ENCODE measurements at regions not wholly inside any gene's neighbourhood (a gene's known extent, or its start where the extent isn't known, plus 50 kb on each side); places are given as distances from the start of the nearest gene placed in this dataset.

DNA sequence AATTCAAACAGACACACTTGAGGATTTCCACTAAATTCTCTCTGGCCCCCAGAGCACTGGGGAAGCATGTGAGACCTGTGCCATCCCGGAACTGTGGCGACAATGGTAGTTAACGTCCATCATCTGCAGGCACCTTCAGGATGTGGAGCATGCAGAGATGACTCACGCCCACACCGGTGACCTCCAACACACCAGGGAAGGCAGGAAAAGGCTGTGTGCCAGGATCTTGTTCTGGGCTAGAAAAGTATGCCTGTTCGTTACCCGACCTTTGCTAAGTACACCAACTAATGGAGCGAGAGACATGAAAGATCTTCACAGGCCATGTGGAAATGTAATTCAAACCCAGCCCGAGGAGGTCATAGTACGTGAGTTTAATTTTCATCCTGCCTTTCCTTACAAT lies 208.8 kb downstream of the MELK start:
- no peaks in the 10 kb centered on the region for H3K4me1 ChIP-seq (ENCODE audit: control insufficient read depth in 2 of 2, insufficient read depth in 2 of 2, low read length in 2 of 2)
- no peak for TF ChIP-seq EZH2 (IDR thresholded peaks at IDR 0.05; ENCODE audit: borderline replicate concordance, insufficient read depth, low read depth, low read length, poor library complexity, severe bottlenecking)
- TF ChIP-seq, protein P1, sequence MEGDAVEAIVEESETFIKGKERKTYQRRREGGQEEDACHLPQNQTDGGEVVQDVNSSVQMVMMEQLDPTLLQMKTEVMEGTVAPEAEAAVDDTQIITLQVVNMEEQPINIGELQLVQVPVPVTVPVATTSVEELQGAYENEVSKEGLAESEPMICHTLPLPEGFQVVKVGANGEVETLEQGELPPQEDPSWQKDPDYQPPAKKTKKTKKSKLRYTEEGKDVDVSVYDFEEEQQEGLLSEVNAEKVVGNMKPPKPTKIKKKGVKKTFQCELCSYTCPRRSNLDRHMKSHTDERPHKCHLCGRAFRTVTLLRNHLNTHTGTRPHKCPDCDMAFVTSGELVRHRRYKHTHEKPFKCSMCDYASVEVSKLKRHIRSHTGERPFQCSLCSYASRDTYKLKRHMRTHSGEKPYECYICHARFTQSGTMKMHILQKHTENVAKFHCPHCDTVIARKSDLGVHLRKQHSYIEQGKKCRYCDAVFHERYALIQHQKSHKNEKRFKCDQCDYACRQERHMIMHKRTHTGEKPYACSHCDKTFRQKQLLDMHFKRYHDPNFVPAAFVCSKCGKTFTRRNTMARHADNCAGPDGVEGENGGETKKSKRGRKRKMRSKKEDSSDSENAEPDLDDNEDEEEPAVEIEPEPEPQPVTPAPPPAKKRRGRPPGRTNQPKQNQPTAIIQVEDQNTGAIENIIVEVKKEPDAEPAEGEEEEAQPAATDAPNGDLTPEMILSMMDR (IDR thresholded peaks at IDR 0.05) = no peak
- WGBS (ENCODE audit: insufficient coverage) = 90% methylated on average over 7 of the region's 10 CpGs
- Mint-ChIP-seq H3K27ac (no peak overlapping the region), H3K27me3 (peaks cover 65% of the 10 kb centered on the region), H3K4me3 (no peak overlapping the region), H3K4me1 (no peaks in the 10 kb centered on the region), H3K9me3 (ENCODE audit: insufficient read depth) (no peaks in the 10 kb centered on the region)
- no peak overlapping the region for H3K9ac ChIP-seq (ENCODE audit: low read length)
- H4K20me1 ChIP-seq (ENCODE audit: control insufficient read depth, insufficient read depth, low read length, poor library complexity, severe bottlenecking) = no peaks in the 10 kb centered on the region
- H2AFZ ChIP-seq (ENCODE audit: insufficient read depth, low read depth, low read length, poor library complexity, severe bottlenecking) = no peak overlapping the region
- POLR2A ChIA-PET = no interaction called here
- peaks cover 0 to 32% (median 3%) of the 10 kb centered on the region in 4 experiments for H3K27me3 ChIP-seq (replicated peaks in 1 of 4; ENCODE audit: control extremely low read depth in 1 of 4, control insufficient read depth in 3 of 4, insufficient read depth in 4 of 4, low read length in 3 of 4)
- H3K79me2 ChIP-seq (ENCODE audit: control insufficient read depth, insufficient read depth, low read length) = no peaks in the 10 kb centered on the region
- no peaks in the 10 kb centered on the region for H3K9me3 ChIP-seq (ENCODE audit: control extremely low read depth in 1 of 3, control insufficient read depth in 2 of 3, insufficient read depth in 1 of 3, low read length in 2 of 3)
- no peak for ATAC-seq (ENCODE audit: low read depth)
- intact Hi-C loops (cut with micrococcal nuclease) = no loop called here
- no peak overlapping the region for H3K27ac ChIP-seq (ENCODE audit: low read length in 2 of 2)
- DNase-seq = no peak
- H3K36me3 ChIP-seq (replicated peaks in 1 of 2; ENCODE audit: control extremely low read depth in 1 of 2, control insufficient read depth in 1 of 2, extremely low read depth in 1 of 2, insufficient read depth in 2 of 2, low read length in 1 of 2) = no peaks in the 10 kb centered on the region
- CTCF ChIA-PET = no interaction called here
- H3K4me2 ChIP-seq (replicated peaks; ENCODE audit: low read depth, low read length, poor library complexity, severe bottlenecking) = no peak overlapping the region
- H3K4me3 ChIP-seq (ENCODE audit: control extremely low read depth in 1 of 5, extremely low read depth in 1 of 5, insufficient read depth in 1 of 5, low read depth in 2 of 5, low read length in 4 of 5) = no peak overlapping the region
